SKM-1 treated with dmso at 0.1 percent for 144 hours (cell line): ENCODE measurements at regions not wholly inside any gene's neighbourhood (a gene's known extent, or its start where the extent isn't known, plus 50 kb on each side); places are given as distances from the start of the nearest gene placed in this dataset.
"Not testable (repeated sequence)": the region's sequence is repeated elsewhere in the genome, so short reads cannot be mapped to it uniquely, and the experiment has no call there.

Source experiments
- DNase-seq: peaks from one replicate; lab custom pipeline; 2025; ENCODE audit not compliant: unreplicated experiment; lab: John Stamatoyannopoulos, UW

DNA sequence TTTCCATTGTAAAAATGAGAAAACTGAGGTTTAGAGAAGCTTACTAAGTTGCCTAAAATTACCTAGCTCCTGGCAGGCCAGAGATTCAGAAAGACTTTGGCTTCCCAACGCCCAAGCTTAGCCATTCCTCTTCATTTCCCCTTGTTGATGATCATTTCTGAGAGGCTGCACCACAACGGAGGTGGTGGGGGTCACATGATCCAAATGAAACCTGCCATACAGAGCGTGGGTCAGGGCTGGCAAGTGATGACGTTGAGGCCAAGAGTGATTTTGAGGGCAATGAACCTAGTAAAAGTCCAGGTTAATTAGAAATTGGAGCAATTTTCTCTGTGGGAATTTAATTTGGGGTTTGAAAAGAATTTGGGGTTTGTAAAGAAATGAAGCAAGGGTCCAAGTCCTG, 109.9 kb downstream of the TMEM182 start:
- no peak for DNase-seq

DNA sequence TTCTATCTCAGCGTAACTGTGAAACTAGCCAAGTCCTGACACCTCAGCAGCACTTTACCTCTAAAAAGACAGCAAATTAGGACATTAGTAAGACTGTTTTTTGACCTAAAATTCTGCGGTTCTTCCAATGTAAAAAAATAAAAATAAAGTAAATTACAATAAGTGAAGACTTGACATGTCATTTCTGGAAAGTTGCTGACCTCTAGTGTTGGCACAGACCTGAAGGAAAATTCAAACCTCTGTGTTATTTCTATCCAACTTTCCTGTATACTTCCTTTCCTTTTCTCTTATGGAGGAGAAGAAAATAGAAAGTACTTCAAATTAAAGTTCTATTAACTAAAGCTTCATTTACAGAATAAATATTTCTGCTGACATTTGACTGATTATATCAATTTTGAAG, 110.6 kb downstream of the TMEM182 start:
- no peak for DNase-seq

DNA sequence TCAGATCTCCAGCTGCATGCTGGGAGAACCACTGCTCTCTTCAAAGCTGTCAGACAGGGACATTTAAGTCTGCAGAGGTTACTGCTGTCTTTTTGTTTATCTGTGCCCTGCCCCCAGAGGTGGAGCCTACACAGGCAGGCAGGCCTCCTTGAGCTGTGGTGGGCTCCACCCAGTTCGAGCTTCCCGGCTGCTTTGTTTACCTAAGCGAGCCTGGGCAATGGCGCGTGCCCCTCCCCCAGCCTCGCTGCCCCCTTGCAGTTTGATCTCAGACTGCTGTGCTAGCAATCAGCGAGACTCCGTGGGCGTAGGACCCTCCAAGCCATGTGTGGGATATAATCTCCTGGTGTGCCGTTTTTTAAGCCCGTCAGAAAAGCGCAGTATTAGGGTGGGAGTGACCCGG, 117.7 kb downstream of the TMEM182 start:
- DNase-seq, result not testable (repeated sequence)

DNA sequence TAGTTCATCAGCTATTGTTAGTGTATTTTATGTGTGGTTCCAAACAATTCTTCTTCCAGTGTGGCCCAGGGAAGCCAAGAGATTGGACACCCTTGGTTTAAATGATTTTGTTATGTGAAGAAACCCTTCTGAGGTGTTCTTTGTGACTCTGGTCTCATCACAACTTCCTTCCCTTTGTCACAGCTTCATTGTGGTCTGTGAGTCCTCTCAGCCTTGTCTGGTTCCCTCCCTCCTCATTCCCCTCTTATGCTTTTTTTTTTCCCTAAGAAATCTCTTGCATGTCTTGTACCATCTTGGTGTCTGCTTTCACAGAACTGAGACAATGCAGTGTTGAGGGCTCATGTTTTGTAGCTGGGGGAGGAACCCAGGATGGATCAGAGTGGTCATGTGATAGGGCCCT, 118.9 kb downstream of the TMEM182 start:
- DNase-seq, result no peak

DNA sequence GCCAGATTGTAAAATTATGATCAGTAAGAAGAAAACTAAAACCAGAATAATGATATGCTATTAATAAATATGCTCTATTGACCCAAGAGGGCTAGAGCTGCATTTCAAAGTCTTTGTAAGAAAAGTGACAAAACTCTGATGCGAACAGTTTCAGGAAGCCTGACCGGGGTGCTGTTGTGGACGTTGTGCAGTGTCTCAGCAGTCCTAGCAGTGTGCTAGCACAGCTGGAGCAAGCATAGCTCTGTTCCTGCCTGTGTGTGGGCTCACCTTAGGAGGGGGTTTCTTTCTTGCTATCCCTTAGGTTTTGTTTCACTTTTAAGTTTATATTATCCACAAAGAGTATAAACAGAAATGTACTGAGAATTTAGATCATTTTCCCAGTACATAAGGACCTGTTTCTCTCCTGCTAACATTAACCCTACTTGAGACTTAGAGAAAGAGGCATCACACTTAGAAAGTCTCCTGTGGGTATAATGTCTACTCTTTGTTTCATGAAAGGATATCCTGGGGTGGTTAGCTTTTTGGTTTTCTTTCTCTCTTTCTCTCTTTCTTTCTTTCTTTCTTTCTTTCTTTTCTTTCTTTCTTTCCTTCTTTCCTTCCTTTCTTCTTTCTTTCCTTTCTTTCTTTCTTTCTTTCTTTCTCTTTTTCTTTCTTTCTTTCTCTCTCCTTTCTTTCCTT, 124.5 kb downstream of the TMEM182 start:
- no peak for DNase-seq

DNA sequence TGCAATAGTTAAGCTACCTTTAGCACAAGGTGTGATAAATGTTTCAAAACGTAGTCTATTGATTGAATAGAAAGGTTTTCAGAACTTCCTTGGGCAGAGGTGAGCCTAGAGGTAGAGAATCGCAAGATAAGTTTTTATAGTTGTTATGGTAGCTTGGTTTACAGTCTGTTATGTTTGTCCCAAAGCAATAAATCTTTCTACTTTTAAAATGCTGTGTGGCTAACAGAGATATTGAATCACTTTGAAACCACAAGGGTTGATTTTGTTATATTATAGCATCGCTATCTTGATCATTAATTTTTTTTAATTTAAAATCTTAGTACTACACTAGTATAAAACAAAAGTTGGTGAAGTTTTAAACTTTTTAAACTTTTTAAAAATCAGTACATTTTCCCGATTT, 126.7 kb downstream of the TMEM182 start:
- DNase-seq, result no peak

DNA sequence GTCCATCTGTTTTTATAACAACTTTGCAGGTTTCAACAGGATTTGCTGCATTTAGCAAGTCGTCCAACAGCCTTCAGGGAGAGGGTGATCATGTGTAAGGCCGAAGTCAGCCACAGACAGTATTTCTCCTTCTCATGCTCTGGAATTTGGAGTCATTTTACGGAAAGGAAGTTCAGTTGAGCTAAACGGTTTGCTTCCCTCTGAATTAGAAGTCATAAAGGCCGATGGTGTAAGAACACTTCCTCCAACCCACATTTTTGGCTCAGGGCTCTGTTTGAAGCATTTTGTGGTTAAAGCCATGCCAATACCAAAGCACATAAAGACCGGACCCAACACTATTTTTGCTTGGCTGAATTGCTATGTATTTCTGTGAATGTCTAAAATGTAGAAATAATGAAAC, 129.5 kb downstream of the TMEM182 start:
- DNase-seq, result peak; percentile 84

DNA sequence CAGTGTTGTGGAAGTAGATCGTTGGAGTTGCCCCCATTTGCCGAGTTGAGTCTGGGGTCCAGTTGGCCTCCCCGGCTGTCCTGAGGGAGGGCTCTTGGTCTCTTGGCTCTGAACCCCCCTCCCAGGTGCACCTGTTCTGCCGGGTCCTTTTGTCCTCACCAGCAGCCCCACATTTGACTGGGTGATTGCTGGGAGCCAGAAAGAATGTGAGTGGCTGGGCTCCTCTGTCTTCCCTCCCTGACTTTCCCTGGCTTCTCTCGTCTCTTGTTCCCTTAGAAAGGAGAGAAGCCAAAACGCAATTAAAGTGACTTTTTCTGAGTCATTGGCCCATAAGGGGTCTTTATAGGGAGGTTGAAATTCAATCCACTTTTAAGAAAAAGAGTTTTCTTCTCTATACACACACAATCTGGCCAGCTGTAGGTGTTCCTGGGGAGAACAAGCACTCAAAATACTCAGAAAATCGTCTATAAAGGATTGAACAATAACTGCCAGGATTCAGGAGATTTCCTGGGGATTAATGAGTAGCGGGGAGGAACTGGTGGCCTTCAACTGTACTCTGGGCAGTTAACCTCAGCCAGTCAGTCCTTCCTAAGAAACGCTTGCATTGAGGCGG, 131.0 kb downstream of the TMEM182 start:
- DNase-seq, result no peak

DNA sequence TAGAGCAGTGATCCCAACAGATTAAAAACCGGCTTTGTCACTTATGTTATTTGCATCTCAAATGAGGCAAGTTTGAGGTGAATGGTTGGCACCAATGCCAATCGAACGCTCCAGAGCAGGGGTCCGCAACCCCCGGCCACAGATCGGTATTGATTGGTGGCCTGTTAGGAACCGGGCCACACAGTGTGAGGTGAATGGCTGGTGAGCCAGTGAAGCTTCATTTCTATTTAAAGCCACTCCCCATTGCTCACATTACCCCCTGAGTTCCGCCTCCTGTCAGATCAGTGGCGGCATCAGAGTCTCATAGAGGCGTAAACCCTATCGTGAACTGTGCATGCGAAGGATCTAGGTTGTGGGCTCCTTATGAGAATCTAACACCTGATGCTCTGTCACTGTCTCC, 132.0 kb downstream of the TMEM182 start:
- no peak for DNase-seq

DNA sequence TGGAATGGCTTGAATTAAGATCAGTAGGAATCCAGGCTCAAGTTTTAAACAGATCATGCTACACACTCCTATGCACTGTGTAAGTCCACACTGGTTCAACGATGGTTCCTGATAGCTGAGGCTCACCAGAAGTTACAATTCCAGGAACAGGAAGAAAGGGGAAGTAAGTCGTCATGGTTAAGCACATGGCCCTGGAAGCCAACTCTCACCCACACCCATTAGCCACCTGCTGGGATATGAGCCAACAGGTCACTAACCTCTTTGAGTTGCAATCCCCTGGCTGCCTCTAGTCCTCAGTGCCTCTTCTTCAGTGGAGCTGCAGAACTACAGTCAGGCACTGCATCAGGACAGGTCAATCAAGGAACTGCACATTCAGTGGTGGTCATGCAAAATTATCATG, 133.5 kb downstream of the TMEM182 start:
- DNase-seq, result peak; percentile 73

DNA sequence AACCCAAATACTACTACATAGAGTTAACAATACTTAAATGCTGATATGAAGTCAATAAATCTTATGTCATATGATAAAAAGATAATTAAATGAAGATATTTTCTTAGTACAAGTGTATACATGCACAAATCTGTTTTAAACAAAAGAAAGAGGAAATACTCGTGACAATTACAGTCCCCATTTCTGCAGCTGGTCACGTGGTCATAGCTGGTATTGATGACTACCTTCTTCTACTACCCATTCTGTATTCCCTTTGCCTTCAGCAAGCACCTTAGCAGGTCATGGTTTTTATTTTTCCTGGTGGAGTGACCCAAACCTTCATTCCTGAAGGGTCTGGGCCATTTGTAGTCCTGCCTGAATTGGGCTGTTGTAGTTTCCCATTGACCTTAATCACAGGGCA, 147.4 kb downstream of the TMEM182 start:
- DNase-seq, result not testable (repeated sequence)

DNA sequence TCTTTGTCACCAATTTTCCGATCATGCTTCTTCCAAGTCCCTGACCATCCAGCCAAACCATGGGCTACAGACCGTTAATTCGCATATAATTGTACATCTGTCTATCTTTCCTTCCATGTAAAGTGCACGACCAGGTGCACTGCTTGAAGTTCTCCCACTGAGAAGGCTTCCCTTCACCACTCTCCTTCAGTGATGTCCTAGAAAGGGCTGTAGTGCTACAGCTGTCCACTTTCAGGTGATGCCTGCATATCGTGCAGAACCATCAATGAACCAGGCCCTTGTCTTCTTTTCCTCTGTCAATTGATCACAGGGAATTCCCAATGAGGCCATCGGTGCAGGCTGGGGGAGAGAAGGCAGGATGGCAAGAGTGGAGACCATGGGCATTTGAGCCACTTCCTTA, 148.9 kb downstream of the TMEM182 start:
- DNase-seq, result no peak

DNA sequence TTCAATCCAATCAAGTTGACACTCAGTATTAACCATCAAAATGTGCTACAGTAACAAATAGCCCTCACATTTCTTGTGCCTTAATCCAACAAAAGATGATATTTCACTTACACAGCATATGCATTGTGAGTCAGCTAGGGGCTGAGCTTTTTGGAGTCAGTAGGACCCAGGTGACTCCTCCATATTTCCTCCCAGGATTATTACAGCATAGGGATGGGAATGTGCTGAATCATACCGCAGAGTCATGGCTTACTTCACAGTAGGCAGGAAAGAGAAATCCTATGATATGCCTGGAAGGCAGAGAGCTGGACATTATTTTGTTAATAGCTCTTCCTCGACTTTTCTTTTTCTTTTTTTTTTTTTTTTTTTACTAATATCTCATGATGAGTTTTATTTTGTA, 153.3 kb downstream of the TMEM182 start:
- no peak for DNase-seq

DNA sequence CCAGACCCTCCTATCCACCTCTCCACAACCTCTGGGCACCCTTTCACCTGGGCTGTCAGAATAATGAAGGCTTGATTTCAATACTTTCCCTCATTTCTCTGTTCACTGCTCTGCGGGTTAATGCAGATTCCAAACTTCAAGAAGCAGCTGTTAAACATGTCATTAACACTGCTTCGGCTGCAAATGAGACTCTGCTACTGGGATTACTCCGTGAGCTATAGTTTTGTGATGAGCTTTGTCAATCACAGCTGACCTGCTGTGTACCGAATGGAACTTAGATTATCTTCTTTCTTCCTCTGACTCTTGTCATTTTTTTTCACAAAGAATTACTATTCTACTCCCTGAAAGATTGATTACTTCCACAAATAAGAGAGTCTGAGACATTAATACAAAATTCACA, 160.5 kb downstream of the TMEM182 start:
- DNase-seq, result no peak

DNA sequence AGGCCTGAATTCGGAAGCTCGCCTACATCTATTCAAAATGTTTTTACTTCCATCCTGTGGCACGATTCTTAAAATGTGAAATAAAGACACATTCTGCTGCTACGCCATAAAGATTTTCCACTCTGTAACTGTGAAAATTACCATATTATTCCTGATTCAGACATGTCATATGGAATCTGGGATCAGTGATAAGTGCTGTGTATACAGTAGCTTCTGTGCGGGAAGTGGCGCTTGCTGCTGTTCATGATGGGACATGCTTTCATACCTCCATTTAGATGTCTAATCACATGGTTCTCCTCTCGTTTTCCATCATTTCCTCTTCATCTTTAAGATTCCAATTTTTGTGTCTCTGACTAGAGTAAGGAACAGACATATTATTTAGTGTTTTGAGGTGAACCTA, 163.2 kb downstream of the TMEM182 start:
- no peak for DNase-seq

DNA sequence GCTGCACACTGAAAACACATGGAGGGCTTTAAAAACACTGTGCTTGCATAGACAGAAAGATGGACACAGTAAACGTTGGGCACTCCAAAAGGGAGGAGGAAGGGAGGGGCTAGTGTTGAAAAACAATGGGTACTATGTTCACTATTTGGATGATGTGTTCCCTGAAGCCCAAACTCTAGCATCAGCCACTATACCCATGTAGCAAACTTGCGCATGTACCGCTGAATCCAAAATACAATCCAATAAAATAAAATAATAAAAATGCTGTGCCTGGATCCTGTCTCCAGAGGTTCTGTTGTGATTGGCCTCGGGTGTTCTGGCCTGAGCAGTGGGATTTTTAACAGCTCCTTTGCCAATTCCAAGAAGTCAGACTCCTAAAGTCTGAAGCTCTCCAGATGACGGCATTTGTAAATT, 166.0 kb downstream of the TMEM182 start:
- no peak for DNase-seq

DNA sequence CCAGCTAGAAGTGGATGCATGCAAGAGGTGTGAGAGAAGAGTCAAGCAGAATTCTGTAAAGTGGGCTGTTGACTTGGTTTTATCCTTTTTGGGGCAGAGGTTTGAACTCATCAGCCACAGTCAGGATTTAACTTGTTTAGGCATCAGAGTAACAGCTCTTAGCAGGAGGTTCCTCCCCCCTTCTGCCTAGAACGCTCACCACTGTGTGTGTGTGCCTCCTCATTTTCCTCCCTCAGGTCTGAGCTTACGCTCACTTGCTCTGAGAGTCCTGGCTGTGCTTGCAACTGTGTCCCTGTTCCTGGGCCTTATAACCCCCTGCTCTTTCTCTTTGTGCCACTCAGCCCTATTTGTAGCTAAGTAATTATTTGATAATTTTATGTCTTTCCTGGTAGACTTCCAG, 167.9 kb downstream of the TMEM182 start:
- DNase-seq, result no peak

DNA sequence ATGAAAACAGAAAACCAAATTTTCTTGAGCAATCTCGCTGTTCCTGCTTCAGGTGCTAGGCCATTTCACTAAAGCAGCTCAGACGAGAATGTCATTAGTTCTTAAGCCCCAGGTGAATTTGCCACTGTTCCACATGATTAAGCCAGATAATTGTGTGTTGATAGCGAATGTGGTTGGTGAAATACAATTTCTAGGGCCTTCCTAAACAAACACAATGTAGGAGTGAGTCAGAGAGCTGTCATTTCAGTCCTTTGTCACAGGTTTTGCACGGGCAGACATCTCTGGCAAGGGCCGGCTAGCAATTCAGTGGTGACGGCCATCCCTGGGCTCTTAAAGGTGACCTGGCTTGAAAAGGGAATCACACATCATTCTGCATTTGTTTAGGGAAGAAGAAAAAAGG, 170.7 kb downstream of the TMEM182 start:
- DNase-seq, result no peak

DNA sequence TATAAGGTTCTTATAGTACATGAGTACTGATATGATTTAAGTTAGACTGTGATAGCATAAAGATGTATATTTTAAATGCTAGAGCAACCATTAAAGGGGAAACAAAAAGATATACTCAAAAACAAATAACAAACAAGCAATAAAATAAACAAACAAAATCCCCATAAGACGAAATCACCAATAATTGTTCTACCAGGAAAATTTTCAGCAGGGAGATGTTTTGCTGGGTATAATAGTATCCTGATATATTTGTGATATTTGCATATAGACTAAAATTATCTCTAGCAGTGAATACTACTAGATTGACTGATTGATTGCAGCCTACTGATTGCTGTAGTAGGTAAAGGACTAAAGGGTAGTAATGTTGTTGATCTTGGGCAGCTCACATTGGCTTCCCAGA, 177.4 kb downstream of the TMEM182 start:
- no peak for DNase-seq

DNA sequence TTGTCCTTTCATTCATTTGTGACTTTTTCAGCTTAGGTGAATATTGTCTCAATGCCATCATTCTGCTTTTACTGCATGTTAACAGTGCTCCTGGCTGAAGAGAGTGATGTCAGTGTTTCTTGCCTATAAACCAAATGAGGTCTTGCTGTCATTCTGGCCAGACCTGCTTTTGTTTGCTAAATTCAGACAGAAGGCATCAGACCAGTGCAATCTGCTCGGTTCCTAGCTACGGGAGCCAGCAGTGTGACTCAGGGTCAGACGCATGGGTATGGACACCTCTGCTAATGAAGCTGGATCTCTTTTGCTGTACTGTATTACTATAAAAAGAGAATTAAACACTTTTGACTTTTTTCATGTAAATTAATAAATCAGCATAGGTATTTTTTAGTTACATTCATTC, 178.9 kb downstream of the TMEM182 start:
- no peak for DNase-seq

DNA sequence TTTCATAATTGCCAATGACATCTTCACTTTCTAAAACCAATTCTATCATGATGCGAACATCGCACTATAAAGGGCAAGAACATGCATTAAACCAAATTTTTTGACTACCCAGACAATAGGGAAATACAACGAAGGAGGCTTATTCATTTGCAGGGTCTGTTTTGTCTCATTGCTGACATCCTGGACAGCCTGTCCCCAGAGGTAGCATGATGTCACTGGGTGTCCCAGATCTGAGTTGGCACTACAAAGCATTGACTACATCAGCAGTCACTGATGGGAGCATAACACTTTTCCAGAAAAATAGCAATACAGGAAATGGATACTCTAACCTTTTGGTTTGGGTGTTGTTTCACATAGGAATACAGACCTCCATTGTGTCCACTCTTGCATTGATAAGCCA, 180.3 kb downstream of the TMEM182 start:
- DNase-seq, result no peak

DNA sequence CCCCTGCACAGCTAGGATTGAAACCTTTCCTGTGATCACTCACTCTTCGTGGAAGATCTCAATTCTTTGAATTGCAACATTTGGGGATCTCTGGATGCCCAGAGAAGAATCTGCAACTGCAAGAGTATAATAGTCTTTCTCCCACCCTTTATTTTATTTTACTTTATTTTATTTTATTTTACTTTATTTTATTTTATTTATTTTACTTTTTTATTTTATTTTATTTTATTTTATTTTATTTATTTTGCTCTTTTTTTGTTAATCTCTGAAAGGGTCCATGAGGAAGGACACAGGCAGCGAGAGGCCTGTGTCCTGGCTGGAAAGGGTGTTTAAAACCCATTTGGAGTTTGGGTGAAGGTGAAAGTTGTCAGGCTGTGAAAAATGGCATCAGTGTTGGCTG, 181.4 kb downstream of the TMEM182 start:
- no peak for DNase-seq

DNA sequence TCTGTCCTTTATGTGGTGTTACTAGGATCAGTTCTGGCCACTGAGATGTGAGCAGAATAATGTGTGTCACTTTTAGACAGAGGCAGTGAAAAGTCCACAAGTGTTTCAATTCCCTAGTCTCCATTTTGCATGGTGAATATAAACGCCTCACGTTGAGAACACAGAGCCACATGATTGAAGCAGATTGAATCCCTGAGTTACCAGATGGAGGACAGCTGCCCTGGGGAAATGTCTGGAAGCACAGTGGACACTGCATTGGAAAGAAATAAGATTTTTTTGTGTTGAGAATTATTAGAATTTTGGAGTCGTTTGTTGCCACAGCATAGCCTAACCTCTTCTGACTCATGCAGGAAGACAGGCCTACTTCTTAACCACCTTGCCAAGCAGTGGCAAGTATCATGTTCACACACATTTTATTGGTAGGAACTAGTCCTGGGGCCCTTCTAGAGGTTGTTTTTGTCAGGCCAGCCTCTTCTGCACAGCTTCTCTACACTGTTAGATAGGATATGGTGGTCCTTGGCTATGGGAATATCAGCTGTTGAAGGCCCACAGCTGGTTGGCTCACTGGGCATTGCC, 188.6 kb downstream of the TMEM182 start:
- no peak for DNase-seq
